GM12864 (cell line): ENCODE measurements at regions not wholly inside any gene's neighbourhood (a gene's known extent, or its start where the extent isn't known, plus 50 kb on each side); places are given as distances from the start of the nearest gene placed in this dataset.

Experiments used
- DNase-seq: peaks from one replicate; pipeline ENCODE4 v3.0.0-alpha.2; 2011; ENCODE audit warnings: low read depth
- H3K4me3 ChIP-seq: 2 replicates; pipeline ENCODE4 v1.5.1; 2011; ENCODE audit warnings: mild to moderate bottlenecking, low read depth, low read length, control low read depth
- TF ChIP-seq, protein P1 (sequence below): IDR thresholded peaks from 2 replicates; pipeline ENCODE4 v1.5.1; 2011; ENCODE audit warnings: low read depth, mild to moderate bottlenecking, moderate library complexity, low read length, control low read depth, inconsistent platforms; ENCODE audit errors: missing control alignments

DNA sequence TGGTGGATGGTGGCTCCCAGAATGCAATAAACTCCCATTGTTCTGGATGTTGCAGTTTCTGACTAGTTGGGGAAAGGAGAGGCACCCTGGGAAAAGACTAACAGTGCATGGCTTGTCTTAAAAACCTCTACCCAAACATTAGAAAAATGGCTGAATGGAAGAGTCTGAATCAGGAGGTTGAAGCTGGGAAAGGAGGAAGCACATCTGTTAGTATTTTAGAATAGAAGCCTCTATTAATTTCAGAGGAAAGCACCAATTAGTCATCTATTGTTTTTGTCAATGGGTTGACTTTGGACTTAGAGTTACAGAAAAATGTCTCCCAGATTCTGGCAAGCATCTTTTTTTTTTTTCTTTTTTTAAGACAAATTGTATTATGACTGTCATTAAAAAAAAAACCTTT, 56.1 kb upstream of the ELMO1 start:
- H3K4me3 ChIP-seq: no peak overlapping the region
- TF ChIP-seq, protein P1, sequence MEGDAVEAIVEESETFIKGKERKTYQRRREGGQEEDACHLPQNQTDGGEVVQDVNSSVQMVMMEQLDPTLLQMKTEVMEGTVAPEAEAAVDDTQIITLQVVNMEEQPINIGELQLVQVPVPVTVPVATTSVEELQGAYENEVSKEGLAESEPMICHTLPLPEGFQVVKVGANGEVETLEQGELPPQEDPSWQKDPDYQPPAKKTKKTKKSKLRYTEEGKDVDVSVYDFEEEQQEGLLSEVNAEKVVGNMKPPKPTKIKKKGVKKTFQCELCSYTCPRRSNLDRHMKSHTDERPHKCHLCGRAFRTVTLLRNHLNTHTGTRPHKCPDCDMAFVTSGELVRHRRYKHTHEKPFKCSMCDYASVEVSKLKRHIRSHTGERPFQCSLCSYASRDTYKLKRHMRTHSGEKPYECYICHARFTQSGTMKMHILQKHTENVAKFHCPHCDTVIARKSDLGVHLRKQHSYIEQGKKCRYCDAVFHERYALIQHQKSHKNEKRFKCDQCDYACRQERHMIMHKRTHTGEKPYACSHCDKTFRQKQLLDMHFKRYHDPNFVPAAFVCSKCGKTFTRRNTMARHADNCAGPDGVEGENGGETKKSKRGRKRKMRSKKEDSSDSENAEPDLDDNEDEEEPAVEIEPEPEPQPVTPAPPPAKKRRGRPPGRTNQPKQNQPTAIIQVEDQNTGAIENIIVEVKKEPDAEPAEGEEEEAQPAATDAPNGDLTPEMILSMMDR: no peak
- DNase-seq: no peak

DNA sequence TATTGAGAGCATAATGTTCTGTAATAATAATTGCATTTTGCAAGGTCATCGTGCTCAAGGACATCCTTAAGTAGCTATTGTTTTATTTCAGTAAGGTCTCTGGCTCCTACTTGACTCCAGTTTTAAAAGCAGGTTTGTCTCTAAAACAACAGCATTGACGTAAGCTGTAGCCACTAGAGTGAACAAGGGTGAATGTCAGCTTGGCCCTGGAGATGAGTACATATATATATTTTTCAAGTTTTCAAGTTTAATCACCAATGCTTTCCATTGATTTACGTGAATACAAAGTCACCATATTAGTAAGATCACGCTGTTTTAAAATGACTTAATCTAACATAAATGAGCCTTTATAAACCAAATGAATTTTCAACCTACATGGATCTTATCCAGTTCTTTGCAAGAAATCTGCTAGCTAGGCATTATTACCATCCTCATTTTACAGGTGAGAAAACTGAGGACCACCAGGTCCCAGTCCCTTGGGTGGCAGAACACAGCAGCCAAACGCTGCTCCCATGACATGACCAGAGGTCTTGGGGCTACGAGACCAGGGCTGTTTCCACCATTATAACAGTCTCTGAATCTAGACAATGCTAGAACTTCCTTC, 57.2 kb upstream of the ELMO1 start:
- TF ChIP-seq, protein P1: no peak
- H3K4me3 ChIP-seq: no peak overlapping the region
- no peak for DNase-seq

DNA sequence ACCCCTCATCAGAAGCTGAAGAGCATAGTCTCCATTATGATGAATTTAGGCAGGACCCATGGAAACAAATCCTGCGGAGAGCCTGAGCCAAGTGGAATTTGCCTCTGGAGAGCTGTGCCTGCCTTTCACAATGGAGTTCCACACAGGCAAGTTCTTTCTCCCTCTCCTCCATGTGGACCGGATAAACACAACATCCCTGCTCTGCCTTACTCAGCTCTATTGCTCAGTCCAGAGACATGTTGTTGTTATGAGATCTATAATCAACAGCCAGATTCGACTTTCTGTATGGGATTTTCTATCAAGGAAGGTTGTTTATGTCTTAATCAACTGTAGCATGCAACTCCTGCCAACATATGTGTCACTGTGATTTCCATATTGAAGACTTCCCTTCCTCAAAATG, 59.5 kb upstream of the ELMO1 start:
- TF ChIP-seq, protein P1: no peak
- H3K4me3 ChIP-seq: no peak overlapping the region
- no peak for DNase-seq

DNA sequence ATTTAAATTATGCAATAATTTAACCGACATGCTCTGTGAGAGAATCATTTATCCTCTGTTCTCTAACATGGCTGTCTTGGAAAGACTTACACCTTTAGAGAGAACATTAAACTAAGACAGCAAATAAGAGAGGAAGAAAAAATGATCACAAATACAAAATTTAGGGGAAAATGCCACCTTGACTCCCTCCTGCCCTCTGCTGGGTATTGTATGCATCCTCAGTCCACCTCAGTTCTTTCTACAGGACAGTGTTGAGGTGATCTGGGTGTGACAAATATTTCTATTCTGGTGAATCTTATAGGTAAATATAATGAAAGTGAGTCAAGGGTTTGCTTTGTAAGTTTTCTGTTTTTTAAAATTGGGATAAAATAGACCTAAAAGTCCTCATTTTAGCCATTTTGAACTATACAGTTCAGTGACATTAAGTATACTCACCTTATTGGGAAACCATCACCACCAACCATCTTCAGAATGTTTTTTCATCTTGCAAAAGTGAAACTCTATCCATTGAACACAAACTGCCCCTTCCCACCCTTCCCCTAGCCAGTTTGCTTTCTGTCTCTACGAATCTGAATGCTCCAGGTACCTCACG, 61.5 kb upstream of the ELMO1 start:
- no peak overlapping the region for H3K4me3 ChIP-seq
- no peak for DNase-seq
- TF ChIP-seq, protein P1: peak; percentile 78

DNA sequence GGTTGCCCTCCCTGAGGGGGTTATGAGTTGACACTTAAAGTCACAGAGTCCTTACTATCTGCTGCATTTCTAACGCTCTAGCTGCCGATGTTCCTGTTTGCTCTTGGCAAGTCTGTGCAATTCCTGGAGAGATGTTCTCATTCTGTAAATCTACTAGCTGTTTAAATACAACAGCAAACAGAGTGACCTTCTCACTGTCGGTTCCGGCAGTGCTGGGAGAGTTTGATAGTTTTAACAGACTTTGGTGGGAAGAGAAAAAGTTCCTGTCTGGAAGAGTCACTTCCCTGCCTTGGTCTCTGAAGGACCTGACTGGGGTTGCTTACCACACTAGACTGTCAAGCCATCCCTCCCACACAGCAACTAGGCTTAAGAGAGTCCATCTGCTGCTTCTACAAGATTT, 63.3 kb upstream of the ELMO1 start:
- DNase-seq: no peak
- TF ChIP-seq, protein P1: no peak
- no peak overlapping the region for H3K4me3 ChIP-seq

DNA sequence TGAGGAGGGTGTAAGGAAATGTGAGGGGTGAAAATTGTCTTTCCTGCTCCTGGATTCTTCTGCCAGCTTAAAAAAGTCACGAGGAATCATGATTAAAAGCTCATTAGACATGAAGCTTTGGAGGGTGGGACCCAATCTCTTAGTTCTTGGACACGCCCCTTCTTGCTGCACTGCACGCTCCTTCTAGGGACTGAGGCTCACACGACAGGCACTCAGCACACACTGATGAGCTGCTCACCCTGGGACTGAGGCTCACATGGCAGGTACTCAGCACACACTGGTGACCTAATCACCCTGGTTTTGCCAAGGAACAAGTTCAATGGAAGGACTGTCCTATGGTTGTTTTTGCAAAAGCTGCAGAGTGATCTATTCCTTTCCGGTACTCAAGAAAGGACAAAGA, 65.8 kb upstream of the ELMO1 start:
- no peak overlapping the region for H3K4me3 ChIP-seq
- TF ChIP-seq, protein P1: no peak
- DNase-seq: no peak

DNA sequence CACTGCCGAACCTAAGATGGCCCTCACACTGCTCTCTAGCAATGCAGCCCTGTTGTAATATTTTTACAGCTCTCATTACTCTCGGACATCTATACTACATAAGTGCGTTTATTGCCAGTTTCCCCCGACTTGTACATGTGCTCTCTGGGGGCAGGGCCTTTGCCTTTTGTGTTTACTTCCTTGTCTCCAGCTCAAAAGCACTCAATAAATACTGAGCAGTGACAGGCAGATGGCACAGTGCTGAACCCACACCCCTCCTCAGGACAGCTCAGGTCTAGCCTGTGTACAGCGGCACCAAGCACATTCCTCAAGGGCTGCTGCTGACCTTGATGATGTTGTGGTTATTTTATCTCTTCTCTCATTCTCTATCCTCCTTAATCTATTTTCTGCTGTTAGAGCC, 68.0 kb upstream of the ELMO1 start:
- TF ChIP-seq, protein P1: no peak
- DNase-seq: no peak

More for the DNA sequence above, 68.0 kb upstream of the ELMO1 start:
- no peak overlapping the region for H3K4me3 ChIP-seq
